Progenitor cell of endocrine pancreas (in vitro differentiated cells): ENCODE measurements at regions not wholly inside any gene's neighbourhood (a gene's known extent, or its start where the extent isn't known, plus 50 kb on each side); places are given as distances from the start of the nearest gene placed in this dataset.
A peak's percentile ranks its signal among the peaks of the same experiment; 100 is the strongest.

Experiments used
- DNase-seq: peaks from one replicate; pipeline ENCODE4 v3.0.0; 2021; ENCODE audit warnings: low spot score; ENCODE audit not compliant: unreplicated experiment
- H3K27ac Mint-ChIP-seq: 2 replicates; pipeline ENCODE4 v1.8.0; 2021; ENCODE audit warnings: mild to moderate bottlenecking, moderate library complexity, mixed read lengths
- H3K27me3 Mint-ChIP-seq: 2 replicates; pipeline ENCODE4 v1.8.0; 2021; ENCODE audit warnings: mixed read lengths
- H3K36me3 Mint-ChIP-seq: 2 replicates; pipeline ENCODE4 v1.8.0; 2022; ENCODE audit warnings: mixed read lengths; ENCODE audit not compliant: insufficient read depth
- H3K4me1 Mint-ChIP-seq: 2 replicates; pipeline ENCODE4 v1.8.0; 2021; ENCODE audit warnings: low read depth, mixed read lengths
- H3K4me3 Mint-ChIP-seq: 2 replicates; pipeline ENCODE4 v1.8.0; 2021; ENCODE audit warnings: low read depth, mild to moderate bottlenecking, moderate library complexity, mixed read lengths
- H3K9me3 Mint-ChIP-seq: 2 replicates; pipeline ENCODE4 v1.8.0; 2021; ENCODE audit warnings: low read depth, mixed read lengths
- CTCF ChIP-seq: fragments of 200-600 bp; sonication (generic); IDR thresholded peaks from one replicate; pipeline ENCODE4 v1.5.0; 2021; ENCODE audit warnings: antibody characterized with exemption, mild to moderate bottlenecking; ENCODE audit not compliant: unreplicated experiment

GRCh38 chr12:116637589-116638150 is 78.5 kb downstream of the MAP1LC3B2 start:
- Mint-ChIP-seq H3K27me3 (peaks cover 14% of the 10 kb centered on the region), H3K27ac (no peak overlapping the region), H3K9me3 (no peaks in the 10 kb centered on the region), H3K36me3 (no peaks in the 10 kb centered on the region), H3K4me3 (no peak overlapping the region), H3K4me1 (peaks cover 24% of the 10 kb centered on the region)
- no peak for DNase-seq
- TF ChIP-seq CTCF, result no peak

DNA sequence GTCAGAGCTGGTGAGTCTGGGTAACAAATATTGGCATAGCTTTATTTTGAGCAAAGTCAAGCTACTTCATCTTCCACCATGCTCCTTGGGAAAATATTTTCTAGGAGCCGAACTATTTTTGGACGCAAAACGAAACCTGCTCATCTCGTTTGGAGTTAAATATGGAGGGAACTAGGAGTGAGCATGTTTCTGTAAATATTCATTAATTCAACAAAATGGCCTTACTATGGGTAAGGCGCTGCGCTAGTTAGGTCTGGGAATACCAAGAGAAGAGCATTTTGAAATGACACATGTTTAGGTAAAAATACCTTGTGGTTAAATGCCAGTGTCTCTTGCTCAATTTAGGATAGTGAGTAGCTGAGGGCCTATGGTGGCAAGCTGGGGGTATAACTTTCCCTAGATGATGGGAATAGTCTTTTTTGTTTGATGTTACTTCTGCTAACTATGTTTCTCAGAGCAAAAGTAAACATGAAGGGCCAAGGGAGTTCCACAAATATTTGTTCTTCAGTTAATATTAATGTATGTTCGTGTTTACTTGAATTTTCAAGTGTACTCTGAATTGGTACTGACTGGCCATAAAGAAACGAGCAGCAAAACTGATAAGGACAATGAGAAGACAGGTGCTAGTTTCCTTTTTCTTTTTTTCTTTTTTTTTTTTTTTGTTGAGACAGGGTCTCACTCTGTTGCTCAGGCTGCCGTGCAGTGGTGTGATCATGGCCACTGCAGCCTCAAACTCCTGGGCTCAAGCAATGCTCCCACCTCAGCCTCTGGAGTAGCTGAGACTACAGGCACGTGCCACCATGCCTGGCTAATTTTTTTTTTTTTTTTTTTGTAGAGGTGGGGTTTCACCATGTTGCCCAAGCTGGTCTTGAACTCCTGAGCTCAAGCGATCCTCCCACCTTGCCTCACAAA is 77.7 kb downstream of the MAP1LC3B2 start:
- no peak for TF ChIP-seq CTCF
- H3K36me3 Mint-ChIP-seq, result no peaks in the 10 kb centered on the region
- peaks cover 24% of the 10 kb centered on the region for H3K4me1 Mint-ChIP-seq
- DNase-seq, result no peak
- H3K27me3 Mint-ChIP-seq, result peaks cover 15% of the 10 kb centered on the region
- H3K9me3 Mint-ChIP-seq, result no peaks in the 10 kb centered on the region
- H3K27ac Mint-ChIP-seq, result peak overlapping the region; percentile 54
- no peak overlapping the region for H3K4me3 Mint-ChIP-seq

GRCh38 chr12:116635487-116635886 is 76.3 kb downstream of the MAP1LC3B2 start:
- DNase-seq, result no peak
- peaks cover 15% of the 10 kb centered on the region for H3K27me3 Mint-ChIP-seq
- no peaks in the 10 kb centered on the region for H3K9me3 Mint-ChIP-seq
- TF ChIP-seq CTCF, result no peak
- H3K4me1 Mint-ChIP-seq, result peaks cover 34% of the 10 kb centered on the region
- peak overlapping the region; percentile 30 for H3K27ac Mint-ChIP-seq
- no peak overlapping the region for H3K4me3 Mint-ChIP-seq
- no peaks in the 10 kb centered on the region for H3K36me3 Mint-ChIP-seq

DNA sequence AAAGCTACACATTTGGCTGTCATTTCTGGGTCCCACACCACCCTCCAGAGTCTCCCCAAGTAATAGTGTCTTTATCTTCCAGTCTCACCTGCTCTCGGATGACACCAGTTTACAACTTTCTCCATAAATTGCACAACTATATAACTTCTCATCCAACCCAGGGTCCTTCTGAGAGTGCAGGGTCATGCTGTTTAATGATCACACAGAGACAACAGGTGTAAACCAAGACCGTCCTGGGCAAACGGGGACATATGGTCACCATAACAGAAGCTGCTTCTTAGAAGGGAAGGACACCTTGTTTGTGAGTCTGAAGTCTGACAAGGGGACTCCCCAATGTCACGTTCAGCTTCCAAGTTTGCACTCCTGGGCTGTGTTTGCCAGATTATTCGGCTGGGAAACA is 74.3 kb downstream of the MAP1LC3B2 start:
- Mint-ChIP-seq H3K27ac (no peak overlapping the region), H3K36me3 (no peaks in the 10 kb centered on the region), H3K4me3 (no peak overlapping the region), H3K27me3 (peaks cover 22% of the 10 kb centered on the region), H3K4me1 (peaks cover 33% of the 10 kb centered on the region), H3K9me3 (no peaks in the 10 kb centered on the region)
- DNase-seq, result no peak
- no peak for TF ChIP-seq CTCF

GRCh38 chr12:116631619-116632018 is 72.4 kb downstream of the MAP1LC3B2 start:
- Mint-ChIP-seq H3K4me3 (no peak overlapping the region), H3K27me3 (peaks cover 22% of the 10 kb centered on the region), H3K27ac (no peak overlapping the region), H3K36me3 (no peaks in the 10 kb centered on the region), H3K4me1 (peaks cover 26% of the 10 kb centered on the region), H3K9me3 (no peaks in the 10 kb centered on the region)
- DNase-seq, result no peak
- TF ChIP-seq CTCF, result no peak
